ENCODE measurements at regions not wholly inside any gene's neighbourhood (a gene's known extent, or its start where the extent isn't known, plus 50 kb on each side); places are given as distances from the start of the nearest gene placed in this dataset.
"Not testable (repeated sequence)": the region's sequence is repeated elsewhere in the genome, so short reads cannot be mapped to it uniquely, and the experiment has no call there.

DNA sequence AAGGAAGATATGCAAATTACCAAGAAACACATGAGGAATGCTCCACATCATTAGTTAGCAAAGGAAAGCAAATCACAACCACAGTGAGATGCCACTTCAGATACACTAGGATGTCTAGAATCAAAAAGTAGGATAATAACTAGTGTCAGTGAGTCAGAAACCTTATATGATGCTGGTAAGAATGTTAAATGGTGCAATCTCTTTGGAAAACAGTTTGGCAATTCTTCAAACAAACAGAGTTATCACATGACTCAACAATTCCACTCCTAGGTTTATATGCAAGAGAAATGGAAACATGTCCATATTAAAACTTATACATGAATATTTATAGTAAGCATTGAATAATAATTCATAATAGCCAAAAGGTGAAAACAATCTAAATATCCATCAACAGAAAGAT, 220.9 kb downstream of the FOXG1 start:
- DNase-seq (ENCODE audit: low read depth): no peak
- no peak overlapping the region for H3K4me3 ChIP-seq (ENCODE audit: control insufficient read depth, low read depth, low read length)
- TF ChIP-seq, protein P1, sequence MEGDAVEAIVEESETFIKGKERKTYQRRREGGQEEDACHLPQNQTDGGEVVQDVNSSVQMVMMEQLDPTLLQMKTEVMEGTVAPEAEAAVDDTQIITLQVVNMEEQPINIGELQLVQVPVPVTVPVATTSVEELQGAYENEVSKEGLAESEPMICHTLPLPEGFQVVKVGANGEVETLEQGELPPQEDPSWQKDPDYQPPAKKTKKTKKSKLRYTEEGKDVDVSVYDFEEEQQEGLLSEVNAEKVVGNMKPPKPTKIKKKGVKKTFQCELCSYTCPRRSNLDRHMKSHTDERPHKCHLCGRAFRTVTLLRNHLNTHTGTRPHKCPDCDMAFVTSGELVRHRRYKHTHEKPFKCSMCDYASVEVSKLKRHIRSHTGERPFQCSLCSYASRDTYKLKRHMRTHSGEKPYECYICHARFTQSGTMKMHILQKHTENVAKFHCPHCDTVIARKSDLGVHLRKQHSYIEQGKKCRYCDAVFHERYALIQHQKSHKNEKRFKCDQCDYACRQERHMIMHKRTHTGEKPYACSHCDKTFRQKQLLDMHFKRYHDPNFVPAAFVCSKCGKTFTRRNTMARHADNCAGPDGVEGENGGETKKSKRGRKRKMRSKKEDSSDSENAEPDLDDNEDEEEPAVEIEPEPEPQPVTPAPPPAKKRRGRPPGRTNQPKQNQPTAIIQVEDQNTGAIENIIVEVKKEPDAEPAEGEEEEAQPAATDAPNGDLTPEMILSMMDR (IDR thresholded peaks at IDR 0.05; ENCODE audit: control insufficient read depth, insufficient read depth, low read depth, low read length, missing control alignments): no peak

DNA sequence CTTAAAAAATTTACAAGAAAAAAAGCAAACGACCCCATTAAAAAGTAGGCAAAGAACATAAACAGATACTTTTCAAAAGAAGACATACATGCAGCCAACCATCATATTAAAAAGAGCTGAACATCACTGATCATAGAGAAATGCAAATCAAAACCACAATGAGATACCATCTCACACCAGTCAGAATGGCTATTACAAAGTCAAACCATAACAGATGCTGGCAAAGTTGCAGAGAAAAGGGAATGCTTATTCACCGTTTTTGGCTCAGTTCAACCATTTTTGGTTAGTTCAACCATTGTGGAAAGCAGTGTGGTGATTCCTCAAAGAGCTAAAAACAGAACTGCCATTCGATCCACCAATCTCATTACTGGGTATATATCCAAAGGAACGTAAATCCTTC, 230.6 kb downstream of the FOXG1 start:
- DNase-seq (ENCODE audit: low read depth); H3K4me3 ChIP-seq (ENCODE audit: control insufficient read depth, low read depth, low read length): not testable (repeated sequence)

DNA sequence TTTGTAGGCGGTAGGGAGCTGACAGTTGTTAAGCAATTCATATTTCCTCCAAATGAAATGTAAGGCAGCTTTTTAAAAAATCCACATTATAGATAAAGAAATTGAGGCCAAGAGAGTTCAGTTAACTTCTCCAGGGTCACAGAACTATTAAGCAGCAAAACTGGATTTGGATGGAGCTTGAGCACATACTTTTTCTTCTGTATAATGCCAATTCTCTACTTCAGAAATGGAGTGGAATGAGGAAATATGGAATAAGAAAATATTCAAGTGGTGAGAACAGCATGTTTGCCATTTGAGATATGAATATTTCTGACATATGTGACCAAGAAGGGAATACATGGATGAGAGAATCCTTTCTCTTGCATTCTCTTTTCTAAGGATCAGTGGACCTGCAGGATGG, 233.1 kb downstream of the FOXG1 start:
- TF ChIP-seq, protein P1 (IDR thresholded peaks at IDR 0.05; ENCODE audit: control insufficient read depth, insufficient read depth, low read depth, low read length, missing control alignments): no peak
- H3K4me3 ChIP-seq (ENCODE audit: control insufficient read depth, low read depth, low read length): no peak overlapping the region
- DNase-seq (ENCODE audit: low read depth): no peak

DNA sequence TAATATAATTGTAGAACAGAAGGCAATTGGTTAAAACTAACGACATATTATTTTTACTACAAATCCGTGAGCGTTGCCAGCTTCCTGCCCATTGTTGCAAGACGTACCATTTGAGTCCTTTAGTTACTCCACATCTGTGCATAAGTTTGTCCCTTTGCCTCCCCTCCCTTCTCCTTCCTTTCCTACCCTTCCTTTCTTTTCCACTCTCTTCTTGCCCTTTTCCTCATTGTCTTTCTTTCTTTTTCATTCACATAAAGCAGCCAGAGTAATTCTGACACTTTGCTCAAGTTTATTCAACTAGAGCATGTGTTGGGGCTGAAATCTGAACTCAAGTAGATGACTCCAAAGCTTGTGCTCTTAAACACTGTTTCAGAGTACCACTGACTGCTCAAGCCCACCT, 239.1 kb downstream of the FOXG1 start:
- DNase-seq (ENCODE audit: low read depth): no peak
- TF ChIP-seq, protein P1 (IDR thresholded peaks at IDR 0.05; ENCODE audit: control insufficient read depth, insufficient read depth, low read depth, low read length, missing control alignments): no peak
- no peak overlapping the region for H3K4me3 ChIP-seq (ENCODE audit: control insufficient read depth, low read depth, low read length)

DNA sequence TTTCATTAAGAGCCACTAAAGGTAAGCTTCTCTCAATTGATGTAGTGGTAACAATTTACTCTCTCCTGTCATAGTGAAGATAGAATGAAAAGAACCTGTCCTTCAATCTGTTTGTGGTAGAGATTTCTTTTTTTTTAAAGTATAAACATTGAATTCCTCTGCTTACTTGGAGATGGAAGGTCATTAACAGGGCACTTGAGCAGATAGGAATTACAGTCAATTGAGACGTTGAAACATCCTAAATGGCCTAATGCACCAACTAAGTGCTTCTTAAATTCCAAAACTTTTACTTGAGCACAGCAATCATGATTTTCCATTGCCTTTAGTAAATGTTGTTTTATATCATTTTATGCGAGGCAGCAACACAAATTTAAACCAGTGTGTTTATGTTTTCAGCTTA, 241.4 kb downstream of the FOXG1 start:
- H3K4me3 ChIP-seq (ENCODE audit: control insufficient read depth, low read depth, low read length): no peak overlapping the region
- TF ChIP-seq, protein P1 (IDR thresholded peaks at IDR 0.05; ENCODE audit: control insufficient read depth, insufficient read depth, low read depth, low read length, missing control alignments): no peak
- DNase-seq (ENCODE audit: low read depth): no peak

DNA sequence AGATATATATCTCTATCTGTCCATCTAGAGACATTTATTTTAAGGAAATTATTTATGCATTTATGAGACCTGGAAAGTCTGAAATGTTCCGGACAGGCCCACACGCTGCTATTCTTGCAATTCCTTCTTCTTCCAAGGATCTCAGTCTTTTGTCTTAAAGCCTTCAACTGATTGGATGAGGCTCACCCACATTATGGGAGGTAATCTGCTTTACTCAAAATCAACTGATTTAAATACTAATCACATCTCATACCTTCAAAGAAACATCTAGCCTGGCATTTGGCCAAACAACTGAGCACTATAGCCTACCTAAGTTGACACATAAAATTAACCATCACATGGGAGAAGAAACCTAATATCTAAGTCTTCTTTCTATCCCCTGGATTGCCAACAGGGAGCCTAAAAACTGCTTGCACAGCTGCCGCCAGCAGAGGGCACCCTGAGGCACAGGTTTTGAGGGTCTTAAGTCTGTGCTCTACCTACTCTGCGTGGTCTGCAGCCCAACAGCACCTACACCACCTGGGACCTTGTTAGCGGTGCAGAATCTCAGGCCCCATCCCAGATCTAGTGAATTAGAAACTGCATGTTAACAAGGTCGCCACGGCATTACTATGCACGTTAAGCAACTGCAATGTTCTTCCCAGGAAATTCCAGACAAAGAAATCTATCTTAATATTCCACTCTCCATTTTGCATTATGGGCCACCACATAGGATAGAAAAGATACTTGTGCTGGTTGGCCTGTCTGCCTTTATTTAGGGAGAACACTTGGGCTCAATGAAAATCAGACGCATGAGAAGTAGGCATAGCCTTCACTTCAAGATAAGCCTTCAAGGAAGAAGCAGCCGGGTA, 249.7 kb downstream of the FOXG1 start:
- no peak for DNase-seq (ENCODE audit: low read depth)
- TF ChIP-seq, protein P1 (IDR thresholded peaks at IDR 0.05; ENCODE audit: control insufficient read depth, insufficient read depth, low read depth, low read length, missing control alignments): peak; percentile 96
- peak overlapping the region; percentile 13 for H3K4me3 ChIP-seq (ENCODE audit: control insufficient read depth, low read depth, low read length)

DNA sequence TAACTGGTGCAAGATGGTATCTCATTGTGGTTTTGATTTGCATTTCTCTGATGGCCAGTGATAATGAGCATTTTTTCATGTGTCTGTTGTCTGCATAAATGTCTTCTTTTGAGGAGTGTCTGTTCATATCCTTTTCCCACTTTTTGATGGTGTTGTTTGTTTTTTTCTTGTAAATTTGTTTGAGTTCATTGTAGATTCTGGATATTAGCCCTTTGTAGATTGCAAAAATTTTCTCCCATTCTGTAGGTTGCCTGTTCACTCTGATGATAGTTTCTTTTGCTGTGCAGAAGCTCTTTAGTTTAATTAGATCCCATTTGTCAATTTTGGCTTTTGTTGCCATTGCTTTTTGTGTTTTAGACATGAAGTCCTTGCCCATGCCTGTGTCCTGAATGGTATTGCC, 256.9 kb downstream of the FOXG1 start:
- H3K4me3 ChIP-seq (ENCODE audit: control insufficient read depth, low read depth, low read length); DNase-seq (ENCODE audit: low read depth): not testable (repeated sequence)

DNA sequence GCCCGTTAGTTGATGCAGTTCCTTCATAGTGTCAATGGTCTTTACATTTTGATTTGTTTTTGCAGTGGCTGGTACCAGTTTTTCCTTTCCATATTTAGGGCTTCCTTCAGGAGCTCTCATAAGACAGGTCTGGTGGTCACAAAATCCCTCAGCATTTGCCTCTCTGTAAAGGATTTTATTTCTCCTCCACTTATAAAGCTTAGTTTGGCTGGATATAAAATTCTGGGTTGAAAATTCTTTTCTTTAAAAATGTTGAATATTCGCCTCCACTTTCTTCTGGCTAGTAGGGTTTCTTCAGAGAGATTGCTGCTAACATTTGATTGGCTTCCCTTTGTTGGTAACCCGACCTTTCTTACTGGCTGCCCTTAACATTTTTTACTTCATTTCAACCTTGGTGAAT, 260.9 kb downstream of the FOXG1 start:
- not testable (repeated sequence) for H3K4me3 ChIP-seq (ENCODE audit: control insufficient read depth, low read depth, low read length); DNase-seq (ENCODE audit: low read depth)

DNA sequence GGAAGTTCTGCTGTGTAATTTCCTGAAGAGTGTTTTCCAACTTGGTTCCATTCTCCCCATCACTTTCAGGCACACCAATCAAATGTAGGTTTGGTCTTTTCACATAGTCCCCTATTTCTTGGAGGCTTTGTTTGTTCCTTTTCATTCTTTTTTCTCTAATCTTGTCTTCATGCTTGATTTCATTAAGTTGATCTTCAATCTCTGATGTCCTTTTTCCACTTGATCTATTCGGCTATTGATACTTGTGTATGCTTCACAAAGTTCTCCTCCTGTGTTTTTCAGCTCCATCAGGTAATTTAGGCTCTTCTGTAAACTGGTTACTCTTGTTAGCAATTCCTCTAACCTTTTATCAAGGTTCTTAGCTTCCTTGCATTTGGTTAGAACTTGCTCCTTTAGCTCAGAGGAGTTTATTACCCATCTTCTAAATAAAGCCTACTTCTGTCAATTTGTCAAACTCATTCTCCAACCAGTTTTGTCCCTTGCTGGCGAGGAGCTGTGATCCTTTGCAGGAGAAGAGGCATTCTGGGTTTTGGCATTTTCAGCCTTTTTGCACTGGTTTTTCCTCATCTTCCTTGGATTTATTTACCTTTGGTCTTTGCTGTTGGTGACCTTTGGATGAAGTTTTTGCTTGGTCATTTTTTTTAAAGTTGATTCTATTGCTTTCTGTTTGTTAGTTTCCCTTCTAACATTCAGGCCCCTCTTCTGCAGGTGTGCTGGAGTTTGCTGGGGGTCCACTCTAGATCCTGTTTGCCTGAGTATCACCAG, 261.5 kb downstream of the FOXG1 start:
- not testable (repeated sequence) for H3K4me3 ChIP-seq (ENCODE audit: control insufficient read depth, low read depth, low read length); DNase-seq (ENCODE audit: low read depth)
